ENCODE measurements at regions not wholly inside any gene's neighbourhood (a gene's known extent, or its start where the extent isn't known, plus 50 kb on each side); places are given as distances from the start of the nearest gene placed in this dataset.

GRCh38 chr14:34090451-34090850, 139.6 kb upstream of the EGLN3 start:
- DNase-seq = no peak
- no peak for TF ChIP-seq CTCF (IDR thresholded peaks at IDR 0.05; ENCODE audit: low read depth, low read length, missing control alignments)
- Histone ChIP-seq H3K27ac (no peak overlapping the region), H3K4me3 (ENCODE audit: low read depth, low read length) (no peak overlapping the region), H3K27me3 (replicated peaks) (no peaks in the 10 kb centered on the region), H3K36me3 (replicated peaks) (no peaks in the 10 kb centered on the region)
- in situ Hi-C loops (cut with HindIII; ENCODE audit: low pct_ligation_motif_present, low sequenced_read_pairs) = loop anchor here (25.0 kb wide), 1 partner anchor 253 kb away; no protein-coding TSS in a partner anchor

GRCh38 chr14:34088914-34089313, 138.0 kb upstream of the EGLN3 start:
- in situ Hi-C loops (cut with HindIII; ENCODE audit: low pct_ligation_motif_present, low sequenced_read_pairs) = loop anchor here (25.0 kb wide), 1 partner anchor 252 kb away; no protein-coding TSS in a partner anchor
- no peaks in the 10 kb centered on the region for H3K27me3 ChIP-seq (replicated peaks)
- H3K36me3 ChIP-seq (replicated peaks) = no peaks in the 10 kb centered on the region
- no peak for TF ChIP-seq CTCF (IDR thresholded peaks at IDR 0.05; ENCODE audit: low read depth, low read length, missing control alignments)
- DNase-seq = no peak
- no peak overlapping the region for H3K27ac ChIP-seq
- no peak overlapping the region for H3K4me3 ChIP-seq (ENCODE audit: low read depth, low read length)

GRCh38 chr14:34087571-34087970, 136.7 kb upstream of the EGLN3 start:
- Histone ChIP-seq H3K27me3 (replicated peaks) (no peaks in the 10 kb centered on the region), H3K36me3 (replicated peaks) (no peaks in the 10 kb centered on the region), H3K27ac (no peak overlapping the region), H3K4me3 (ENCODE audit: low read depth, low read length) (no peak overlapping the region)
- in situ Hi-C loops (cut with HindIII; ENCODE audit: low pct_ligation_motif_present, low sequenced_read_pairs) = loop anchor here (25.0 kb wide), 1 partner anchor 250 kb away; no protein-coding TSS in a partner anchor
- no peak for TF ChIP-seq CTCF (IDR thresholded peaks at IDR 0.05; ENCODE audit: low read depth, low read length, missing control alignments)
- DNase-seq = no peak

GRCh38 chr14:34086223-34086757, 135.4 kb upstream of the EGLN3 start:
- in situ Hi-C loops (cut with HindIII; ENCODE audit: low pct_ligation_motif_present, low sequenced_read_pairs) = loop anchor here (25.0 kb wide), 1 partner anchor 249 kb away; no protein-coding TSS in a partner anchor
- Histone ChIP-seq H3K4me3 (ENCODE audit: low read depth, low read length) (no peak overlapping the region), H3K36me3 (replicated peaks) (no peaks in the 10 kb centered on the region), H3K27ac (no peak overlapping the region), H3K27me3 (replicated peaks) (no peaks in the 10 kb centered on the region)
- no peak for TF ChIP-seq CTCF (IDR thresholded peaks at IDR 0.05; ENCODE audit: low read depth, low read length, missing control alignments)
- no peak for DNase-seq

GRCh38 chr14:34085695-34086094, 134.8 kb upstream of the EGLN3 start:
- no peaks in the 10 kb centered on the region for H3K27me3 ChIP-seq (replicated peaks)
- no peaks in the 10 kb centered on the region for H3K36me3 ChIP-seq (replicated peaks)
- TF ChIP-seq CTCF (IDR thresholded peaks at IDR 0.05; ENCODE audit: low read depth, low read length, missing control alignments) = no peak
- no peak overlapping the region for H3K4me3 ChIP-seq (ENCODE audit: low read depth, low read length)
- no peak for DNase-seq
- no peak overlapping the region for H3K27ac ChIP-seq
- in situ Hi-C loops (cut with HindIII; ENCODE audit: low pct_ligation_motif_present, low sequenced_read_pairs) = loop anchor here (25.0 kb wide), 1 partner anchor 248 kb away; no protein-coding TSS in a partner anchor

Data from brain microvascular endothelial cell (primary cell).